UCSD-AML1 (cell line): ENCODE measurements at regions not wholly inside any gene's neighbourhood (a gene's known extent, or its start where the extent isn't known, plus 50 kb on each side); places are given as distances from the start of the nearest gene placed in this dataset.

ENCODE experiments used
- DNase-seq: peaks from one replicate; lab custom pipeline; 2025; ENCODE audit not compliant: unreplicated experiment; lab: John Stamatoyannopoulos, UW

- DNase-seq: no peak
These were observed 590.4 kb downstream of the TBC1D4 start for GRCh38 chr13:74891610-74892009.

- no peak for DNase-seq
These were observed 592.6 kb downstream of the TBC1D4 start for GRCh38 chr13:74889321-74889720.

GRCh38 chr13:74886502-74886901 is 595.5 kb downstream of the TBC1D4 start:
- DNase-seq: no peak

GRCh38 chr13:74883834-74884233 is 598.1 kb downstream of the TBC1D4 start:
- DNase-seq: no peak

- DNase-seq: no peak
These were observed 610.4 kb downstream of the TBC1D4 start for GRCh38 chr13:74871369-74872070.

- DNase-seq: no peak
These were observed 611.1 kb downstream of the TBC1D4 start for GRCh38 chr13:74870865-74871264.

GRCh38 chr13:74869846-74870245 is 612.1 kb downstream of the TBC1D4 start:
- DNase-seq: no peak

GRCh38 chr13:74868049-74868448 is 613.9 kb downstream of the TBC1D4 start:
- no peak for DNase-seq

- DNase-seq: no peak
These were observed 614.5 kb downstream of the TBC1D4 start for GRCh38 chr13:74867460-74867859.

GRCh38 chr13:74866101-74866500 is 615.9 kb downstream of the TBC1D4 start:
- no peak for DNase-seq

- no peak for DNase-seq
These were observed 616.3 kb downstream of the TBC1D4 start for GRCh38 chr13:74865656-74866055.

GRCh38 chr13:74860789-74861188 is 621.2 kb downstream of the TBC1D4 start:
- no peak for DNase-seq

- DNase-seq: no peak
These were observed 631.1 kb downstream of the TBC1D4 start for GRCh38 chr13:74850893-74851292.

GRCh38 chr13:74847966-74848365 is 634.0 kb downstream of the TBC1D4 start:
- DNase-seq: no peak

- DNase-seq: no peak
These were observed 636.2 kb downstream of the TBC1D4 start for GRCh38 chr13:74845806-74846205.

GRCh38 chr13:74841651-74842050 is 640.3 kb downstream of the TBC1D4 start:
- DNase-seq: no peak

GRCh38 chr13:74841123-74841522 is 640.8 kb downstream of the TBC1D4 start:
- DNase-seq: no peak

GRCh38 chr13:74839656-74840055 is 642.3 kb downstream of the TBC1D4 start:
- DNase-seq: no peak

GRCh38 chr13:74838096-74838495 is 643.9 kb downstream of the TBC1D4 start:
- no peak for DNase-seq

- no peak for DNase-seq
These were observed 645.3 kb downstream of the TBC1D4 start for GRCh38 chr13:74836628-74837027.

- no peak for DNase-seq
These were observed 646.4 kb downstream of the TBC1D4 start for GRCh38 chr13:74835579-74835978.

GRCh38 chr13:74825938-74826246 is 656.1 kb downstream of the TBC1D4 start:
- DNase-seq: no peak

- no peak for DNase-seq
These were observed 656.6 kb downstream of the TBC1D4 start for GRCh38 chr13:74825152-74825937.
